ENCODE measurements at regions not wholly inside any gene's neighbourhood (a gene's known extent, or its start where the extent isn't known, plus 50 kb on each side); places are given as distances from the start of the nearest gene placed in this dataset.

GRCh38 chr3:150254309-150254708 is 153.8 kb upstream of the TSC22D2 start:
- TF ChIP-seq CTCF (IDR thresholded peaks at IDR 0.05) (no peak), POLR2A (IDR thresholded peaks at IDR 0.05) (no peak)
